HepG2 (cell line): ENCODE measurements at regions not wholly inside any gene's neighbourhood (a gene's known extent, or its start where the extent isn't known, plus 50 kb on each side); places are given as distances from the start of the nearest gene placed in this dataset.

Source experiments
- EZH2 ChIP-seq: conservative IDR thresholded peaks from 2 replicates; pipeline ENCODE4 v1.6.1; 2012; ENCODE audit warnings: mild to moderate bottlenecking, low read depth, low read length, moderate library complexity
- SMAD3 ChIP-seq: sonication (generic); formaldehyde crosslinking; IDR thresholded peaks from 2 replicates; pipeline ENCODE4 v1.4.0; 2020; ENCODE audit warnings: missing genetic modification reagents
- ZNF17 ChIP-seq: sonication (generic); formaldehyde crosslinking; IDR thresholded peaks from 2 replicates; pipeline ENCODE4 v1.5.0; 2020; ENCODE audit warnings: mild to moderate bottlenecking, missing genetic modification reagents
- TF ChIP-seq, protein P1 (sequence below): sonication (generic); formaldehyde crosslinking; IDR thresholded peaks from 2 replicates; pipeline ENCODE4 v1.4.0; 2020; ENCODE audit warnings: mild to moderate bottlenecking, missing genetic modification reagents

DNA sequence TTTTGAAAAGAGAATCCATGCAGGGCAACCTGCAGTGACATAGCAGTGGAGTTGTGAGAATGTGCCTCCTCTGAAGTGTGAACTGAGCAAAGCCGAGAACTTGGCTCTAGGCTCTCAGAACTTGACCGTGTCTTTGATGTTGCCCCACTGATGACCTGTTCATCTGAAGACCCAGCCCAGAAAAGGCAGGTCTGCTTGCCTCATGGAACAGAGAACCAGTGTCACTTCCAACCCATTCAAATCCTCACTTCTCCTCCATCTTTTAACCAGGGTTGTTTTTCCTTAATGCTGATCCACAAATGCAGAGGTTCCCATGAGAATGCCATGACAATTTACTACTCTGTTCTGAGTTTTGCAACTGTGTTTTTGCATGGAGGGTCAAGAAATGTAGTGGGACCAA lies 155.4 kb downstream of the MED10 start:
- TF ChIP-seq EZH2 (no peak), ZNF17 (CRISPR knock-in tag) (no peak), SMAD3 (CRISPR knock-in tag) (no peak)
- TF ChIP-seq, protein P1, sequence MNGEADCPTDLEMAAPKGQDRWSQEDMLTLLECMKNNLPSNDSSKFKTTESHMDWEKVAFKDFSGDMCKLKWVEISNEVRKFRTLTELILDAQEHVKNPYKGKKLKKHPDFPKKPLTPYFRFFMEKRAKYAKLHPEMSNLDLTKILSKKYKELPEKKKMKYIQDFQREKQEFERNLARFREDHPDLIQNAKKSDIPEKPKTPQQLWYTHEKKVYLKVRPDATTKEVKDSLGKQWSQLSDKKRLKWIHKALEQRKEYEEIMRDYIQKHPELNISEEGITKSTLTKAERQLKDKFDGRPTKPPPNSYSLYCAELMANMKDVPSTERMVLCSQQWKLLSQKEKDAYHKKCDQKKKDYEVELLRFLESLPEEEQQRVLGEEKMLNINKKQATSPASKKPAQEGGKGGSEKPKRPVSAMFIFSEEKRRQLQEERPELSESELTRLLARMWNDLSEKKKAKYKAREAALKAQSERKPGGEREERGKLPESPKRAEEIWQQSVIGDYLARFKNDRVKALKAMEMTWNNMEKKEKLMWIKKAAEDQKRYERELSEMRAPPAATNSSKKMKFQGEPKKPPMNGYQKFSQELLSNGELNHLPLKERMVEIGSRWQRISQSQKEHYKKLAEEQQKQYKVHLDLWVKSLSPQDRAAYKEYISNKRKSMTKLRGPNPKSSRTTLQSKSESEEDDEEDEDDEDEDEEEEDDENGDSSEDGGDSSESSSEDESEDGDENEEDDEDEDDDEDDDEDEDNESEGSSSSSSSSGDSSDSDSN (CRISPR knock-in tag), result no peak
